Prostate gland (tissue), 2 donors: ENCODE measurements at regions not wholly inside any gene's neighbourhood (a gene's known extent, or its start where the extent isn't known, plus 50 kb on each side); places are given as distances from the start of the nearest gene placed in this dataset.
"Not testable (repeated sequence)": the region's sequence is repeated elsewhere in the genome, so short reads cannot be mapped to it uniquely, and the experiment has no call there.

ENCODE experiments used
- DNase-seq: peaks from one replicate; pipeline ENCODE4 v3.0.0-alpha.2; 2019; ENCODE audit warnings: low spot score
- H3K27ac ChIP-seq, 2 donors: fragments of 200-600 bp; sonication (generic); 2 replicates each; pipeline ENCODE4 v1.5.1; 2017 to 2019
- H3K27me3 ChIP-seq: fragments of 200-600 bp; sonication (generic); replicated peaks from 2 replicates; pipeline ENCODE4 v1.5.1; 2019; ENCODE audit not compliant: insufficient read depth
- H3K36me3 ChIP-seq, 2 donors: fragments of 200-600 bp; sonication (generic); 1 replicate in 1 of 2; 2 replicates in 1 of 2; pipeline versions ENCODE4 v1.5.1 to v1.8.1; 2017 to 2019
- H3K4me1 ChIP-seq: fragments of 200-600 bp; sonication (generic); replicated peaks from 2 replicates; pipeline ENCODE4 v1.5.1; 2019
- H3K4me3 ChIP-seq, 2 donors: fragments of 200-600 bp; sonication (generic); 2 replicates each; pipeline ENCODE4 v1.5.1; 2017 to 2019
- H3K9me3 ChIP-seq: fragments of 200-600 bp; sonication (generic); 2 replicates; pipeline ENCODE4 v1.5.1; 2017
- POLR2A ChIP-seq: fragments of 450-650 bp; IDR thresholded peaks from one replicate; pipeline ENCODE4 v1.6.1; 2016; ENCODE audit warnings: antibody characterized with exemption, mild to moderate bottlenecking
- POLR2AphosphoS5 ChIP-seq: sonication (generic); formaldehyde crosslinking; IDR thresholded peaks from one replicate; pipeline ENCODE4 v1.6.1; 2017; ENCODE audit warnings: antibody characterized with exemption
- WGBS: methylation state at CpG from one replicate; pipeline ENCODE4 v1.1.5; 2018; 5-methylcytosine and 5-hydroxymethylcytosine counted together
- intact Hi-C: fragments of 100-400 bp; cut with DNase I; formaldehyde crosslinking; loops from one replicate; pipeline ENCODE4 v1.14.2; 2022
- TF ChIP-seq, protein P1 (sequence below), 4 experiments: fragments of 200-600 bp in 2 of 4; fragments of 450-650 bp in 2 of 4; sonication (generic) in 2 of 4; IDR thresholded peaks; 1 replicate in 3 of 4; 2 replicates in 1 of 4; pipeline ENCODE4 v1.5.1; 2016 to 2019; ENCODE audit warnings: antibody characterized with exemption in 4 of 4, mild to moderate bottlenecking in 2 of 4, moderate library complexity in 2 of 4

DNA sequence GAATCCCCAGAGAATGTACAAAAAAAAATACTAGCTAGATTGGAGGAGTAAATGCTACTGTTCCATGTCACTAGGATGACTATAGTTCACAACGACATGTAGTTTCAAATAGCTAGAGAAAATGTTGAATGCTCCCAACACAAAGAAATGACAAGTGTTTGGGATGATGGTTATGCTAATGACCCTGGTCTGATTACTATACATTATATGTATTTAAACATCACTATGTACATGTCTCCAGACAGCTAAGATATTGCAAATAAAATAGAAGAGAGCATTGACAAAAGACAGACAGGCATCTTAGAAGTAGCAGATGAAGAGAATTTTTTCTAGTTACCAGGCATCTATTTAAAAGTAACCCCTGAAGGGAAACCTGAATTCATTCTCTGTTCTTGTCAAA, 281.6 kb upstream of the SLC16A7 start:
- no peaks in the 10 kb centered on the region for H3K36me3 ChIP-seq
- no peak for DNase-seq
- H3K27ac ChIP-seq, result no peak overlapping the region
- no peaks in the 10 kb centered on the region for H3K4me1 ChIP-seq
- H3K27me3 ChIP-seq, result no peaks in the 10 kb centered on the region
- 93% methylated on average over 1 of the region's 1 CpG for WGBS
- no peak overlapping the region for H3K4me3 ChIP-seq
- intact Hi-C loops, result no loop called here
- no peaks in the 10 kb centered on the region for H3K9me3 ChIP-seq
- TF ChIP-seq POLR2A, result no peak
- no peak for TF ChIP-seq POLR2AphosphoS5
- TF ChIP-seq, protein P1, sequence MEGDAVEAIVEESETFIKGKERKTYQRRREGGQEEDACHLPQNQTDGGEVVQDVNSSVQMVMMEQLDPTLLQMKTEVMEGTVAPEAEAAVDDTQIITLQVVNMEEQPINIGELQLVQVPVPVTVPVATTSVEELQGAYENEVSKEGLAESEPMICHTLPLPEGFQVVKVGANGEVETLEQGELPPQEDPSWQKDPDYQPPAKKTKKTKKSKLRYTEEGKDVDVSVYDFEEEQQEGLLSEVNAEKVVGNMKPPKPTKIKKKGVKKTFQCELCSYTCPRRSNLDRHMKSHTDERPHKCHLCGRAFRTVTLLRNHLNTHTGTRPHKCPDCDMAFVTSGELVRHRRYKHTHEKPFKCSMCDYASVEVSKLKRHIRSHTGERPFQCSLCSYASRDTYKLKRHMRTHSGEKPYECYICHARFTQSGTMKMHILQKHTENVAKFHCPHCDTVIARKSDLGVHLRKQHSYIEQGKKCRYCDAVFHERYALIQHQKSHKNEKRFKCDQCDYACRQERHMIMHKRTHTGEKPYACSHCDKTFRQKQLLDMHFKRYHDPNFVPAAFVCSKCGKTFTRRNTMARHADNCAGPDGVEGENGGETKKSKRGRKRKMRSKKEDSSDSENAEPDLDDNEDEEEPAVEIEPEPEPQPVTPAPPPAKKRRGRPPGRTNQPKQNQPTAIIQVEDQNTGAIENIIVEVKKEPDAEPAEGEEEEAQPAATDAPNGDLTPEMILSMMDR (IDR thresholded peaks at IDR 0.05), result no peak

DNA sequence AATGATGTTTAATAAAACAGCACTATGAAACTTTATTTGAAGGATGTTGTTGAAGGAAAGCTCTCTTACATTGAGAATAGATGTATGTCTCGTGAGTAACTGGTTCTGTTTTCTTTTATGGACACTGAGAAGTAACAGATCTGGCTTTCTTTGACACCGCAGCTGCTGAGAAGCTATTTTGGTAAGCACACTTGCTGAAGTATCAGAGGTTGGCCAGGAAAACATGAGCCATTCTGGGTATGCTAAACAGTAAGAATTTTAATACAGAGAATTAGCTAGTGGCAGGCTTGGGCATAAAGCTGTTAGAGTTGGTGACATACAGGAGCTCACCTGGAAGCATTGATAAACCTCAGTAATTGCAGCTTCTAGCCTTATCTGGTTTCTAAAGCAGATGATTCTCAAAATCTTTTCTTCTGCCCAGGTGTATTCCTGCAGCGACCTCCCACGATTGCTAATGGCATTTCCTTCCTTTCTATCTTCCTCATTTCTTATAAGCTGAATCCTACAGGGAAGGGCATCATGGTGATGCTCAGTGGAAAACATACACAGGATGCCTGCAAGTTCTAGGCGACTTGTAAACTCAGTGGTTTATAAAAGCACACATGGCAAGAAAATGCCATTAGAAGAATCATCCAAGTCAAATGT, 291.6 kb upstream of the SLC16A7 start:
- WGBS, result 56% methylated on average over 5 of the region's 5 CpGs
- Histone ChIP-seq H3K36me3 (no peaks in the 10 kb centered on the region), H3K4me1 (no peaks in the 10 kb centered on the region), H3K9me3 (no peaks in the 10 kb centered on the region), H3K4me3 (no peak overlapping the region), H3K27ac (no peak overlapping the region), H3K27me3 (no peaks in the 10 kb centered on the region)
- intact Hi-C loops, result no loop called here
- DNase-seq, result no peak
- no peak for TF ChIP-seq POLR2A
- TF ChIP-seq, protein P1 (IDR thresholded peaks at IDR 0.05), result no peak
- no peak for TF ChIP-seq POLR2AphosphoS5

DNA sequence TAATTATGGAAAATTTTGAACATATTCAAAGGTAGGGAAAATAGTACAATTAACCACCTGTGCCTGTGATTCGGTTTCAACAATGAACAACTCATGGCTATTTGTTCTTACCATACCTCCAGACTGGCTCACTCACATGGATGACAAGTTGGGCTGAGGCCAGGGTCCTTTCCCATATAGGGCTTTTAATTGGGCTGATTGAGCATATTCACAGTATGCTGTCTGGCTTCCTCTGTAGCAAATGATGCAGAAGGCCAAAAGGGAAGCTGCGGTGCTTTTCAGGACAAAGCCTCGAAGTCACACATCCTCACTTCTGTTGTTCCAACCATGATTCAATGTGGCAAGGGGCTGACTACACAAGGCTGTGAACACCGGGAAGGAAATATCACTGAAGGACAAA, 297.5 kb upstream of the SLC16A7 start:
- Histone ChIP-seq H3K27ac (no peak overlapping the region), H3K27me3 (no peaks in the 10 kb centered on the region), H3K9me3 (no peaks in the 10 kb centered on the region), H3K4me1 (no peaks in the 10 kb centered on the region), H3K4me3 (no peak overlapping the region), H3K36me3 (no peaks in the 10 kb centered on the region)
- WGBS, result 86% methylated on average over 4 of the region's 4 CpGs
- no peak for DNase-seq
- intact Hi-C loops, result no loop called here
- TF ChIP-seq, protein P1 (IDR thresholded peaks at IDR 0.05), result no peak
- TF ChIP-seq POLR2A (no peak), POLR2AphosphoS5 (no peak)

DNA sequence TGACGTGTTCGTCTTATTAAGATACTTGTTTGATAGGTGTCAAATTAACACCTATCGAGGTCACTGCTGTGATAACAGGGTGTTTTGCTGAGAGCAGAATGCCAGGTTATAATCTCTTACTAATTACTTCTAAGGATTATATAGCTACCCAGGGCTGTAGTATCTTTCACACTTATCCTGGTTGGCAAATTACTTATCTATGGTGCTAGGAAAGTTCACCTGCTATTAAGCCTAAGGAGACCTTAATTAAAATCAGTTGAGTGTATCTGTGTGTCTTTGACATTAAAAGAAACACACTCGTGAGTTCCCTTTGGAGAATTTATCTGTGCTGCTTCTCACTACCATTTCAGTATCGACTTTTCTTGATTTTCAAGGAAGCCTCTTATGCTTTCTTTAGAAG, 301.6 kb upstream of the SLC16A7 start:
- 64% methylated on average over 5 of the region's 5 CpGs for WGBS
- intact Hi-C loops, result no loop called here

DNA sequence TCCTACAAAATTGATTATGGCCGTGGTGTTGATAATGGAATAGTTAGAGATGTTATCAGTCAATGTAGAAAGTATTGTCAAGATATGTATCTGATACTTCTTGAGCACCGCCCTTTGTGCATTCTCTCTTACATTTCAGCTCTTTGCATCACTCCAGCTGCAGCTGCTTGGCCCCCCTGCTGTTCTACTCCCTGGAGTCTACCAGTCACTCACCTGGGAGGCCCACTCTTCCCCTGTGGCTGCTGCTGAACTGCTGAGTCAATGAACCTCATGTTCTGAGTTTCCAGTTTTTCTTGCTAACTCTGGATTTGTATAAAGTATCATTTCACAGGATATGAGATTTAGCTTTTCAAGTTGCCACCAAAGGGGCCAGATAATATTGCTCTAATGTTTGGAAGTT, 312.8 kb upstream of the SLC16A7 start:
- no peaks in the 10 kb centered on the region for H3K36me3 ChIP-seq
- 58% methylated on average over 2 of the region's 2 CpGs for WGBS

More for the DNA sequence above, 301.6 kb upstream of the SLC16A7 start:
- H3K9me3 ChIP-seq, result no peaks in the 10 kb centered on the region
- no peaks in the 10 kb centered on the region for H3K36me3 ChIP-seq
- H3K27me3 ChIP-seq, result no peaks in the 10 kb centered on the region
- no peak for DNase-seq
- H3K4me3 ChIP-seq, result no peak overlapping the region
- no peaks in the 10 kb centered on the region for H3K4me1 ChIP-seq
- no peak overlapping the region for H3K27ac ChIP-seq
- TF ChIP-seq, protein P1 (IDR thresholded peaks at IDR 0.05), result no peak

DNA sequence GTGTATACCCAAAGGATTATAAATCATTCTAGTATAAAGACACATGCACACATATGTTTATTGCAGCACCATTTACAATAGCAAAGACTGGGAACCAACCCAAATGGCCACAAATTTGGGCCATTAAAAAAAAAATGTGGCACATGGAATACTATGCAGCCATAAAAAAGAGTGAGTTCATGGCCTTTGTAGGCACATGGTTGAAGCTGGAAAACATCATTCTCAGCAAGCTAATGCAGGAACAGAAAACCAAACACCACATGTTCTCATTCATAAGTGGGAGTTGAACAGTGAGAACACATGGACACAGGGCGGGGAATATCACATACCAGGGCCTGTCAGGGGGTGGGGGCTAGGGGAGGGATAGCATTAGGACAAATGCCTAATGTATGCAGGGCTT, 322.3 kb upstream of the SLC16A7 start:
- H3K27me3 ChIP-seq, H3K4me3 ChIP-seq, H3K27ac ChIP-seq, H3K36me3 ChIP-seq, H3K4me1 ChIP-seq, H3K9me3 ChIP-seq, intact Hi-C loops, DNase-seq: not testable (repeated sequence)
- WGBS, result 96% methylated on average over 1 of the region's 1 CpG

More for the DNA sequence above, 312.8 kb upstream of the SLC16A7 start:
- no peak overlapping the region for H3K27ac ChIP-seq
- no peak for DNase-seq
- H3K9me3 ChIP-seq, result no peaks in the 10 kb centered on the region
- no peaks in the 10 kb centered on the region for H3K4me1 ChIP-seq
- H3K4me3 ChIP-seq, result no peak overlapping the region
- intact Hi-C loops, result no loop called here
- TF ChIP-seq, protein P1 (IDR thresholded peaks at IDR 0.05), result no peak
- TF ChIP-seq POLR2AphosphoS5 (no peak), POLR2A (no peak)
- H3K27me3 ChIP-seq, result no peaks in the 10 kb centered on the region
